K562 (cell line): ENCODE measurements at regions not wholly inside any gene's neighbourhood (a gene's known extent, or its start where the extent isn't known, plus 50 kb on each side); places are given as distances from the start of the nearest gene placed in this dataset.

ENCODE experiments used
- CBX5 ChIP-seq: IDR thresholded peaks from 2 replicates; pipeline ENCODE4 v1.6.1; 2014; ENCODE audit warnings: low read depth, borderline replicate concordance
- POLR2A ChIP-seq: fragments of 450-650 bp; conservative IDR thresholded peaks from 2 replicates; pipeline ENCODE4 v1.6.1; 2016
- RBM25 ChIP-seq: fragments of 200-400 bp; formaldehyde crosslinking; IDR thresholded peaks from 2 replicates; pipeline ENCODE4 v1.6.1; 2018; ENCODE audit warnings: low read length, low read depth, moderate library complexity; ENCODE audit not compliant: severe bottlenecking
- RCOR1 ChIP-seq, 2 experiments: IDR thresholded peaks; 2 replicates each; pipeline ENCODE4 v1.6.1; 2012; ENCODE audit warnings: low read depth in 2 of 2, low read length in 2 of 2, borderline replicate concordance in 1 of 2, improper control_type of control experiment in 1 of 2
- SETDB1 ChIP-seq: IDR thresholded peaks from one replicate; pipeline ENCODE4 v1.6.1; 2012; ENCODE audit warnings: low read length, control low read depth, inconsistent platforms
- TAF1 ChIP-seq: IDR thresholded peaks from 2 replicates; pipeline ENCODE4 v1.6.1; 2011; ENCODE audit warnings: mild to moderate bottlenecking, low read length, moderate library complexity; ENCODE audit not compliant: insufficient read depth, control insufficient read depth, severe bottlenecking; ENCODE audit errors: extremely low read depth
- ZNF592 ChIP-seq: fragments of 450-650 bp; IDR thresholded peaks from 2 replicates; pipeline ENCODE4 v1.6.1; 2017; ENCODE audit warnings: antibody characterized with exemption, mild to moderate bottlenecking

GRCh38 chr3:102841866-102842265 lies 407.1 kb downstream of the ZPLD1 start:
- TF ChIP-seq SETDB1, result no peak
- TF ChIP-seq TAF1, result no peak
- TF ChIP-seq CBX5, result no peak
- no peak for TF ChIP-seq RBM25
- no peak for TF ChIP-seq RCOR1 (IDR thresholded peaks at IDR 0.05; ENCODE audit: borderline replicate concordance in 1 of 2, low read depth in 2 of 2, low read length in 2 of 2)
- no peak for TF ChIP-seq ZNF592
- TF ChIP-seq POLR2A, result no peak
